Stimulated activated CD4-positive, alpha-beta T cell treated with anti-CD3 and anti-CD28 coated beads, TNF-alpha, amount 100 ng/mL, for 4 hours (primary cell): ENCODE measurements at regions not wholly inside any gene's neighbourhood (a gene's known extent, or its start where the extent isn't known, plus 50 kb on each side); places are given as distances from the start of the nearest gene placed in this dataset.

ENCODE experiments used
- DNase-seq, 3 experiments: peaks; one replicate each; pipeline ENCODE4 v3.0.0-alpha.2; 2020; ENCODE audit warnings: low read depth in 3 of 3

GRCh38 chr6:105611606-105612005, 208.7 kb upstream of the PREP start:
- DNase-seq: no peak

DNA sequence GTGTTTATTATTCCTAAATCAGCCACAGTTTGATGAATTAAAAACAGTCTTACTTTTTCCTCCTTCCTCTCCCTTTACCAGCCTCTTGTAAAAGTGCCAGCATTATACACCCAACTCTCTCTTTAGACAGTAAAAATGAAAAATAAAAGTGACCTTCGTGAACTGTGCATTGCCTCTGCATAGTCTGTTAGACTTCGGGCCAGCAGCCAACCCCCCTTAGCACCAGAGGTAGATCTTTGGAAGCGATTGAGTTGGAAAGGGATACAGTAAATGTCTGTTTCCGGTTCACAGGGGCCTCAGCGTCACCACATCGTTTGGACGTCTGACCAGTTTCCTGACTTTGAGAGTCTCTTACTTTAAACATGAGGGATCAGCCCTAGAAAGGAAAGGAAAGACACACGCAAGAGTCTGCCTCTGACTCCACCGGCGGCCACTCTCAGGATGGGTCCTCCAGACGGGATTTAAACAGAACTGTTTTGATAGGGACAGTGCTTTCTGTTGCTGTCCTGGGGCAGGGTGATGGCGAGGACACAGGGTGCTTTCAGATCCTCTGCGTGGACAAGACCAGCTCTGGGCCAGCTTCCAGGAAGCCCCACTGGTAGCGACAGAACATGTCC, 206.6 kb upstream of the PREP start:
- no peak for DNase-seq

- DNase-seq: no peak
Observed at GRCh38 chr6:105608711-105609374, 206.0 kb upstream of the PREP start.

GRCh38 chr6:105607636-105608621, 205.0 kb upstream of the PREP start:
- no peak for DNase-seq

GRCh38 chr6:105606831-105607463, 204.1 kb upstream of the PREP start:
- DNase-seq: no peak

GRCh38 chr6:105604587-105604884, 201.7 kb upstream of the PREP start:
- DNase-seq: no peak

DNA sequence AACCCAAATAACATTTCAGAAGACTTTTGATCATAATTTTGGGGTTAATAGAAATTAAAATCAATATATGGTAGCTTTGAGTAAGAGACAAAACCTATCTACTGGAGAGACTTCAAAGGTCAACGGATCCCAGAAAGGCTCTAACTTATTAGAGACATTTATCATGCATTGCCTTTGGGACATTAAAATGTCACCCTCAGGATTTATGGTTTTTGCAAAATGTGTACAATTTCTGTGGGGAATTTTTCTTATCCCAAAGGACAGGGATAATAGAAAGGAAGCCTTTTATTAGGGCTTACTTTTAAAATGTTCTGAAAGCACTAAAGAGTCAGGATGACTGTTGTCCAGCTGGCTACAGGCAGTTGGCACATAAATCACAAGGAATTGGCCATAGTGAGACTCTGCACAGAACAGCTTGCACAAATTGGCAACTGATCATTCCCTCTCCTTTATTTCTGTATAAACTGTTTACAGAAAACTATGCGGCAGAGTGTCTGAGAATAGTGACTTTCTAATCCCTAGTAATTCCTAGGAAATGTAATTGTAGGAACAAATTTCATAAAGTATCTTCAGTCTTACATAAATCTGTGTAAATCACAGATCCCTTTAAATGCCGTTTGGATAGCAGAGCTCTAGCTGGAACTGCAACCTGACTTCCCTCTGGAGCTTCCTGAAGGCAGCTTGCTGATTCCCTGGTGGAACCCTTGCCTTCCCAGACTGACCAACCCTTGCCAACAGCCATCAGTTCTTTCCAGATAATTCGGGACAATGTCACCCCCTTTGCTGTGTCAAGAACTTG, 201.1 kb upstream of the PREP start:
- DNase-seq: no peak

- no peak for DNase-seq
Observed at GRCh38 chr6:105601541-105602236, 198.8 kb upstream of the PREP start.

GRCh38 chr6:105600336-105601260, 197.7 kb upstream of the PREP start:
- DNase-seq: no peak

- no peak for DNase-seq
Observed at GRCh38 chr6:105598264-105598663, 195.4 kb upstream of the PREP start.

DNA sequence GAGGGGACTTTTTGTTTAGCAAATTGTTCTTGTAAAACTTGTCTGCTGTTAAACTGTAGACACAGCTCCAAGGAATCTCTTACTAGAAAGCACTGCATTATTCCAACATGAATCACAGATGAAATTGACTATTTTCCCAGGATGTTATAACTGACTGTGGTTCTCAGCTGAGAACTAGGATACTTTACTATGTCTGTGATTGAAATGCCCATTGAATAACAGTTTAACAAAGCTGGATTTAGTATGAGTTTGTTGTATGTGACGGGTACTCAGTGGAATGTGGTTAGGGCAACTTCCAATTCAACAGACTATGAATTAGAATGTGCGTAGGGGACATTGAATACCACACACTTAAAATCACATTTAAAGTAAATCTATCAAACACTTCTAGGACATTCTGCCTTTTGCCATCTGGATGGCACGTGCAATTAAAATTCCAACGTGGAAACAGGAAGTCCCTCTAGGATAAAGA, 193.4 kb upstream of the PREP start:
- no peak for DNase-seq

GRCh38 chr6:105595829-105596228, 192.9 kb upstream of the PREP start:
- no peak for DNase-seq

DNA sequence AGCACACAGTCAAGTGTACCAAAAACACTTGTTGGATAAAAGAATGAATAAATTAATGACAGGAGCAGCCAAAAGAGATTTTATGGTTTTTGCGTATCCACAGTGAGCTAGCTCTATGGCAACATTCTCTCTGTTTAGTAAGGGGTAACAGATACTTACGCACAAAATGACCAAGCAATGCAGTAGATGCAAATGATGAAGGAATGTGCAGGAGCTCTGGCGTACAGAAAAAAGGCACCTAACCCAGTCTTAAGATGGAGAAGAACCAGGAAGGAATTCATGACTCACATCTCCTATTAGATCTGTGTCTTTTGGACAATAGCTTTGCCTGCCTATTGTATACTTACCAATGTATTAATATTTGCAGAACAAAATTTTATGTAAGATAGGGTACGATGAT, 191.9 kb upstream of the PREP start:
- DNase-seq: no peak

DNA sequence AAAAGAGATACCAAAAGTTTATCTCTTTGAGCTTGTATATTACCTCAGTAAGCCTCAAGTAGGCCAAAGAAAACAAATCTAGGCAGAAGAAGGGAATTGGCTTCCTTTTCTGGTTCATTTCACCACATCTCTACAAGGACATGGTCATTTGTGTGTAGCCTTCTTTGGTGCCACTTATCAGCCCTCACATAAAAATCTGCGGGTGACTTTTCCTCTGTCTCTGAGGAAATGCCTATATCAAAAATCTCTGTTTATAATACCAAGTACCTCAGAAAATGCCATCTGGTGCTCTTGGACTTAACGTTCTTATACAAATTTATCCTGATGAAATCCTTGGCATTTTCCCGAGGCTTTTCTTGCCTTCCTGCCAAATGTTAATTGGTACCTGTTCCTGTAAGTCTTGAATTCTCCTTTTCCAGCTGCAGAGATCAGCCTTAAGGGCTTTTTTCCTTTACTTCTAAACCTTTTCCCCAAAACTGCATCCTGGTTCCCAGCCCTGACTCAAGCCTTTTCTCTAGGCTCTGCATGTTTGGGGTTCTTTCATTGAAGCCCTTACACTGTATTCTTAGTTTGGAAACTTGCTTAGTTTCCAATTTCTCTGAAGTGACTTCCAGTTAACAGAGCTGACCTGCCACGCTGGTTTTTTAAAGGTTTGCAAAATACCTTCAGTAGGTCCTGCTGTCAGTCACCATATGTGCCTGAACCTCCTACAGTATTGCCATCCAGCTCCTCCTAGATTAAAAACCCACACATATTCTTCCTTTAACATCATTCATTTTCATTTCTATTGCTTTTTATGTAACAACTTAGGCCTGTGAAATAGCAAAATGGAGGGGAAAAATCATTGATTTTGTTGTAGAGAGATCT, 191.2 kb upstream of the PREP start:
- DNase-seq: no peak

DNA sequence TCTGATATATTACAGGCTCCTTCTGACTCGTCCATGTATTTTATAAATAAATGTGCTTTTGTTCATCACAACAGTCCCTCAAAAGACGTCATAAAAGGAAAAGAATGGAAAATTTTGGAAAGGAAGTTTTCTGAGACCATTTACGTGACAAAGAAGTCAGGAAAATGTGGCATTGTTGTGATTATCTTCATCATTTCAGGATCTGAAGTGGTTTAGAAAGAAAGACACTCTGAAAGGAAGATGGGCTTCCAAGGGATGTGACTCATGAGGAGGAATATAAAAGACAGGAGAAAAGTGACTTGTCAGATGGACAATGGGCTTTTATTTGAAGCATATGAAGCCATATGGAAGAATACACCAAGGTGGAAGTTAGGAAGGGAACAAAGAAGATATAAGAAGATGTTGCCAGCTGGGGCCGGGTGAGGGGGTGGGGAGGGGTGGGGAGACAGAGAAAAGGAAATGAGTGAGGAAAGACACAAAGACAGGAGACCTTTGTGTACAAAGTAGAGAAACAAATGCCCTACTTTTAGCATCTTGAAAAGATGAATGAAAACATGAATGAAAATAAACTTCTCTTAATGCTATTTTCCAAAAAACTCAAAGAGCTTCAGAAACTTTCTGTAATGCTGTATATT, 190.3 kb upstream of the PREP start:
- no peak for DNase-seq

DNA sequence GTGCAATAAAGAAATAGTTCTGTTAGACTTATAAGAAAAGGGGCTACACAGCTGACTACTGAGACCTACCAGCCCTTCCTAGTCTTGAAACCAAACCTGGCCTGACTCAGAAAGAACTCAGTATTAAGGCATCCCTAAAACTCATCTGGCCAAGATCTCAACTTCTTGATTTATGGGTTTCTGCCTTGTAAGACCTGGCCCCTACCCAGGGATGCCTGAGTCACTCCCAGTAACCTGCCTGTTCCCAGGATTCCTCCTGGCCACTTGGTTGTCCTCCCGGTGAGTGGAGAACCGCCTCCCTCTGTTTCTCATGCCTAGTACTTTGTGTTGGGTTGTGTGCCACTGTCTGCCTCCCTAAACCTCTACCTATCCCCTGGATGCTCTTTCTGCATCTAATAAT, 189.4 kb upstream of the PREP start:
- DNase-seq: no peak

- DNase-seq: no peak
Observed at GRCh38 chr6:105591053-105591452, 188.2 kb upstream of the PREP start.

DNA sequence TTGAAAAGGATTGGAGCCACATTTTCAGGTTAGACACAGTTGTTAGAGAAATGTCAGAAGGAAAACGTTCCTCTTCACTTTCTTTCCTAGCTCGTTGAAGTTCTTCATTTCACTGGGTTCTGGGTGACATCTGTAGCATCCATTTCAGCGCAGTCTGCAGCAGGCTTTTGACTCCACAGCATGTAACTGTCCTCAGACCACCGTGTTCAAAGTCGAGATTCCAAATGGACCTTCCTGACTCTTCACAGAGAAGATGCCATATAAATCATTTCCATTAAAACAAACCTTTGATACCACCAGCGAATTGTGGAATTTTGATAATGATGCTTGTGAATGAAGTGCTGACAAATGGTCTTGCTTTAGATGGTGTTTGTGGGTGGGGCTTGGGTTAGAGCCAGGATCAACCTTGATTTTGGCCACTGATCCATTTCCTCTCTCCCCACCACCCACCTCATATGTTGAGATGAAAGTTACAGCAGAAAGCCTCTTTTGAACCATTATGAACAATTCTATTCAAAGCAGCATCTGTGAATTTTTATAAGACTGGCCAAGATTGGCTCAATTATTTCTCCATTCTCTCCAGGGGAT, 185.3 kb upstream of the PREP start:
- no peak for DNase-seq
